ENCODE measurements at regions not wholly inside any gene's neighbourhood (a gene's known extent, or its start where the extent isn't known, plus 50 kb on each side); places are given as distances from the start of the nearest gene placed in this dataset.
"Not testable (repeated sequence)": the region's sequence is repeated elsewhere in the genome, so short reads cannot be mapped to it uniquely, and the experiment has no call there.

DNA sequence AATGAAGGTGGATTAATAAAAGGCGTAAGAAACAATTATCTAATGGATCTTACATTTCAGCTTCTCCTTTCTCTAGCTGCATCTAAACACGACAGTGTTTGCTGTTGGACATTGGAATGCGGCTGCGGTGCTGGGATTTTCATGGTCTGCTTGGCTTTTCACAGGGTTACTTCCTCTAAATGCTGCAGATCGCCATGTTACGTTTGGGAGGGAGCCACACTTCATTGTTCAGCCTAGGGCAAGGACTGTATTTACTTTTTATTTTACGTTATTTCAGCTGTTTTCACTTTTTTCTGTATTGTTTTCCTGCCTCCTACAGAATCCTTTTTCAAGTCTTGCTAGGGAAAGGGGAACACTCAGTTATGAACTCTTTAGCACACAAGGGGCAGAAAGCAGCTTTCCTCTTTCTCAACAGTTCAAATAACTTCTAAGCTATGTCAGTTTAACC is 97.9 kb upstream of the MTHFD1L start:
- H3K27ac ChIP-seq (ENCODE audit: low read length), result no peak overlapping the region
- H3K9ac ChIP-seq (ENCODE audit: low read length in 2 of 2), result no peak overlapping the region
- no peaks in the 10 kb centered on the region for H3K9me3 ChIP-seq (ENCODE audit: control insufficient read depth in 2 of 2, low read length in 2 of 2)
- no peaks in the 10 kb centered on the region for H3K27me3 ChIP-seq (ENCODE audit: control insufficient read depth in 1 of 2, insufficient read depth in 2 of 2, low read length in 2 of 2)
- no peaks in the 10 kb centered on the region for H3K4me1 ChIP-seq (ENCODE audit: control insufficient read depth, insufficient read depth, low read length)
- no peak overlapping the region for H3K4me3 ChIP-seq (ENCODE audit: low read length in 2 of 2)
- no peaks in the 10 kb centered on the region for H3K36me3 ChIP-seq (ENCODE audit: control insufficient read depth in 2 of 2, insufficient read depth in 2 of 2, low read length in 2 of 2)

DNA sequence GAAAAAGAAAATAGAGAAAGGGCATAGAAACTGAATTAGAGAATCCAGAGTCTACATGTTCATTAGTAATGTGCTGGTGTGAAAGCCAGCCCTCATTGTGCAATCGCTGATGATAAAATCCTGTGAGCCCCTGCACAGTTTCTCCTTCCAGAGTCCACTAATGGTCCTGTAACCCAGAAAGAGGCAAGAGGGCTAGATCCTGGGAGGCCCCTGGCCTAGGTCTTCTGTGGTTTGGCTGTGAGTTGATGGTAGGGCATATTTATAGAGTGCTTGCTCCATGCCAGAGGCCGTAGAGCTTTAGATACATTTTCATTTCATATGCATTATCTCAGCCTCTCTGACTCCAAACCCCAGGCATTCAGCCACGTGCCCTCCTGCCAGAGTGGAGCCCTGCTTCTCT is 94.9 kb upstream of the MTHFD1L start:
- Histone ChIP-seq H3K4me1 (ENCODE audit: control insufficient read depth, insufficient read depth, low read length) (no peaks in the 10 kb centered on the region), H3K36me3 (ENCODE audit: control insufficient read depth in 2 of 2, insufficient read depth in 2 of 2, low read length in 2 of 2) (no peaks in the 10 kb centered on the region), H3K9ac (ENCODE audit: low read length in 2 of 2) (no peak overlapping the region), H3K27me3 (ENCODE audit: control insufficient read depth in 1 of 2, insufficient read depth in 2 of 2, low read length in 2 of 2) (no peaks in the 10 kb centered on the region), H3K27ac (ENCODE audit: low read length) (no peak overlapping the region), H3K9me3 (ENCODE audit: control insufficient read depth in 2 of 2, low read length in 2 of 2) (peaks cover 0 to 8% of the 10 kb centered on the region in 2 donors), H3K4me3 (ENCODE audit: low read length in 2 of 2) (no peak overlapping the region)

DNA sequence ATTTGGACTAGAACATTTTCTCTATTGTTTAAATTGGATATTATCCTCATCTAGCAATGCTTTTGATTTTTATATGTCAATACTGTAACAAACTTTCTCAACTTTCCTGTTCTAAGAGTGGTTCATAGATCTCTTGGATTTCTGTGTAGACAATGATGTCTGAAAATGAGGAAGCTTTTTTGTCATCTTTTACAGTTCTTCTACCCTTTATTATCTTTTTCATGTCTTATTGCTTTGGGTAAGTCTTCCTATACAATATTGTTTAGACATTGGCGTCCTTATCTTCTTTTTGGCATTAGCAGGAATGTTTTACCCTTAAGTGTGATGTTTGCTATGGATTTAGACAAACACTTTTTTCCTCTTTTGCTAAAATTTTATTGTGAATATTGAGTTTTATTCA is 91.5 kb upstream of the MTHFD1L start:
- Histone ChIP-seq H3K4me3 (ENCODE audit: low read length in 2 of 2) (no peak overlapping the region), H3K36me3 (ENCODE audit: control insufficient read depth in 2 of 2, insufficient read depth in 2 of 2, low read length in 2 of 2) (no peaks in the 10 kb centered on the region), H3K9ac (ENCODE audit: low read length in 2 of 2) (no peak overlapping the region), H3K4me1 (ENCODE audit: control insufficient read depth, insufficient read depth, low read length) (no peaks in the 10 kb centered on the region), H3K9me3 (ENCODE audit: control insufficient read depth in 2 of 2, low read length in 2 of 2) (peaks cover 0 to 8% of the 10 kb centered on the region in 2 donors), H3K27me3 (ENCODE audit: control insufficient read depth in 1 of 2, insufficient read depth in 2 of 2, low read length in 2 of 2) (no peaks in the 10 kb centered on the region), H3K27ac (ENCODE audit: low read length) (no peak overlapping the region)

DNA sequence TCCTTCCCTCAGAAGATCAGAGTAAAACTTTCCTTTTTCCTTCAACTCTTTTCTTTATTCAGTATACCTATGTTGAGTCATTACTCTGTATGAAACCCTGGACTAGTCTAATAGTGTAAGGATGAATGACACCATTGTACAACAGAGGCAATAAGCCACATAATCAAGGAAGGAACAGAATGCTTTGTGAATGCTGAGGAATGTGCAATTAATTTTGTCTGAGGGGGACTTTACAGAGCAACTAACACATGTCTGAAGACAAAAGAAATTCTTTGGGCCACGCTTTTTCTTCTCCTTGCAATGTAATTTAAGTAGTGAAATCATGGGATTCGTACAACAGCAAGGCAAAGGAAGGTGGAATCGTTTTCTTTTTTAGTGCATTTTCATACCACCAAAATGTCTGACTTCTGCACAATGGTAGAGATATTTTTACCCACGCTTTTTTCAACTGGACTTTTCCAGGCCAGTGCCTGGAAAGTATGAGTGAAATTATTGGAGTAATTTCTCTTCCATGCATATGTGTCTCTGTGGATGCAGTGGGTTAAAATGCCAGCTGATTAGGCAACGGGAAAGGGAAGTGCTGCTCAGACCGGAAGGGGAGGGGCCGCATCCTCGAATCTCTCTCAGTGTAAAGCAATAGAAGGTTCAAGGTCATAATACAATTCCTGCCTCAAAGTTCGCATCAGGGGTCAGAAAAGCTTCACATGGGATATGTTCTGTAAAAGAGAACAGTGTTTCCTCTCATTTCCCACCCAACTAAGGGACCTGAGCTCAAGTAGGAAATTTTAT is 89.9 kb upstream of the MTHFD1L start:
- no peak overlapping the region for H3K27ac ChIP-seq (ENCODE audit: low read length)
- H3K9me3 ChIP-seq (ENCODE audit: control insufficient read depth in 2 of 2, low read length in 2 of 2), result peaks cover 0 to 8% of the 10 kb centered on the region in 2 donors
- no peak overlapping the region for H3K4me3 ChIP-seq (ENCODE audit: low read length in 2 of 2)
- H3K27me3 ChIP-seq (ENCODE audit: control insufficient read depth in 1 of 2, insufficient read depth in 2 of 2, low read length in 2 of 2), result no peaks in the 10 kb centered on the region
- H3K4me1 ChIP-seq (ENCODE audit: control insufficient read depth, insufficient read depth, low read length), result no peaks in the 10 kb centered on the region
- no peaks in the 10 kb centered on the region for H3K36me3 ChIP-seq (ENCODE audit: control insufficient read depth in 2 of 2, insufficient read depth in 2 of 2, low read length in 2 of 2)
- H3K9ac ChIP-seq (ENCODE audit: low read length in 2 of 2), result no peak overlapping the region

DNA sequence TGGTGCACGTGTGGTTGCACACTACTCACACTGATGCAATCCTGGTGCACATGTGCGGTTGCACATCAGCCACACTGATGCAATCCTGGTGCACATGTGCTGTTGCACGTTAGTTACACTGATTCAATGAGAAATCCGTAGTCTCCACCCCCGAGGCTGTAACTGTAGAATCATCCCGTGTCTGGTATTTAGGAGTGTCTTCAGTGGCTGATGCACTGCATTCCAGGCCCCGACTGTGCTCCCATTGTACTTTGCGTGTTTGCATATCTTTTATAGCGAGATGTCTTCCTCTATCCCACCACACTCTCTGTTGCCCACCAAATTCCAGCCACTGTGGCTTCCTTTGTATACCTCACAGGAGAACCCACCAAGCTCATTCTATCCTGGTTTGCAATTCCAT is 87.8 kb upstream of the MTHFD1L start:
- H3K27ac ChIP-seq (ENCODE audit: low read length), result no peak overlapping the region

DNA sequence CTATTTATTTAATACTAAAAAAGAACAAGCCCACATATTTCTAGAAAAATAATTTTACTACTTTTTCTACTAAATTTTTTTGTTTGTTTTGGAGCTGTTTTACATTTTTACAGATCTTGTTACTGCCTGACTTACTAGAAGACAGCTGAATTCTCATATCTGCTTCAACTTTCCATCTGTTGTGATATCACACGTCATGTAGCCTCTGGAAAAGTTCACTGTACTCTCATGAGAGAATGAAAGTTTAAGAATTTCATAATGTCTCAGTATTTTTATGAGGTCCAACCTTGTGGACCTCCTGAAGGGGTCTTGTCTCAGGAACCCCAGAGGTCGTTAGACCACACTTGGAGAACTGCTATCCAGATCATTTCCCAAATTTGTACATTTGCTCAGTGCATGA is 81.7 kb upstream of the MTHFD1L start:
- H3K4me1 ChIP-seq (ENCODE audit: control insufficient read depth, insufficient read depth, low read length), result no peaks in the 10 kb centered on the region
- H3K27me3 ChIP-seq (ENCODE audit: control insufficient read depth in 1 of 2, insufficient read depth in 2 of 2, low read length in 2 of 2), result no peaks in the 10 kb centered on the region
- no peak overlapping the region for H3K27ac ChIP-seq (ENCODE audit: low read length)
- no peak overlapping the region for H3K4me3 ChIP-seq (ENCODE audit: low read length in 2 of 2)
- H3K9ac ChIP-seq (ENCODE audit: low read length in 2 of 2), result no peak overlapping the region
- H3K9me3 ChIP-seq (ENCODE audit: control insufficient read depth in 2 of 2, low read length in 2 of 2), result peaks cover 0 to 2% of the 10 kb centered on the region in 2 donors
- H3K36me3 ChIP-seq (ENCODE audit: control insufficient read depth in 2 of 2, insufficient read depth in 2 of 2, low read length in 2 of 2), result peaks cover 0 to 2% of the 10 kb centered on the region in 2 donors

More for the DNA sequence above, 87.8 kb upstream of the MTHFD1L start:
- Histone ChIP-seq H3K4me1 (ENCODE audit: control insufficient read depth, insufficient read depth, low read length) (no peaks in the 10 kb centered on the region), H3K36me3 (ENCODE audit: control insufficient read depth in 2 of 2, insufficient read depth in 2 of 2, low read length in 2 of 2) (no peaks in the 10 kb centered on the region), H3K9me3 (ENCODE audit: control insufficient read depth in 2 of 2, low read length in 2 of 2) (peaks cover 0 to 8% of the 10 kb centered on the region in 2 donors), H3K4me3 (ENCODE audit: low read length in 2 of 2) (no peak overlapping the region), H3K9ac (ENCODE audit: low read length in 2 of 2) (no peak overlapping the region), H3K27me3 (ENCODE audit: control insufficient read depth in 1 of 2, insufficient read depth in 2 of 2, low read length in 2 of 2) (no peaks in the 10 kb centered on the region)

DNA sequence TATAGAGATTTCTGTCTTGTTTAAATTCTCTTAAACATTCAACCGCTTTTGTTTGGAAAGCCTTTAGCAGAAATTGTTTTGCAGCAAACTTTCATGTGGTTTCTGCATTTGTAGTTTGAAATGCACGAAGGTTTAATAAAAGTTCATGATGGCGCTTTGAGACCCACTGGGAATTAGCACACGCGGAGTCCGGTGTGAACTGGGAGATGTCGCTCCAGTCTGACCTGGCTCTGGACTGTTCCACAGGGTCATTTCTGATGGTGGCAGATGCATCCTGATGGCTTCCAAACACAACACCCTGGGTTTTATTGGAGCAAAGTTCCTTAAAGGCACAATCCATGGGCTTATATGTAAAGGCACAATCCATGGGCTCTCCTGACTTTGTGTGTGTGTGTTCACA is 78.1 kb upstream of the MTHFD1L start:
- Histone ChIP-seq H3K4me1 (ENCODE audit: control insufficient read depth, insufficient read depth, low read length) (no peaks in the 10 kb centered on the region), H3K9ac (ENCODE audit: low read length in 2 of 2) (no peak overlapping the region), H3K27ac (ENCODE audit: low read length) (no peak overlapping the region), H3K4me3 (ENCODE audit: low read length in 2 of 2) (no peak overlapping the region), H3K9me3 (ENCODE audit: control insufficient read depth in 2 of 2, low read length in 2 of 2) (peaks cover 0 to 2% of the 10 kb centered on the region in 2 donors), H3K27me3 (ENCODE audit: control insufficient read depth in 1 of 2, insufficient read depth in 2 of 2, low read length in 2 of 2) (no peaks in the 10 kb centered on the region), H3K36me3 (ENCODE audit: control insufficient read depth in 2 of 2, insufficient read depth in 2 of 2, low read length in 2 of 2) (peaks cover 0 to 2% of the 10 kb centered on the region in 2 donors)

DNA sequence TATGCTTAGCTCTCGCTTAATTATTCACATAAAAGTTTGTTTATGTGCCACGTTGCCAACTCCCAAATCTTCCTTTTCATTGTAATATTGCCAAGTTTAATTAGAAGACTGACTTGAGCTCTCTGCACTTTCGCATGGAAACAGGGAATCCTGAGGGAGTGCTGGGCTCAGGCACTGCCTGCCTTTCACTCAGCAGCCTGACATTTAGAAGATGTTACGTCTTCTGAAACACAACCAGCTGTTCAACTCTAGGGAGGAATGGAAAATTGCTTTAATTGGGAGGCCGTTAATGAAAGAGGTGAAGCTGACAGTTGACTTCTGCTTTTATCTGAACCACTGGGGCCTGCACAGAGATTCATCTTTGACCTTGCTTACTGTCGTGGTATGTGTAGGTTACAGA is 77.4 kb upstream of the MTHFD1L start:
- Histone ChIP-seq H3K4me1 (ENCODE audit: control insufficient read depth, insufficient read depth, low read length) (no peaks in the 10 kb centered on the region), H3K4me3 (ENCODE audit: low read length in 2 of 2) (no peak overlapping the region), H3K9me3 (ENCODE audit: control insufficient read depth in 2 of 2, low read length in 2 of 2) (peaks cover 0 to 2% of the 10 kb centered on the region in 2 donors), H3K36me3 (ENCODE audit: control insufficient read depth in 2 of 2, insufficient read depth in 2 of 2, low read length in 2 of 2) (peaks cover 0 to 2% of the 10 kb centered on the region in 2 donors), H3K27ac (ENCODE audit: low read length) (no peak overlapping the region), H3K9ac (ENCODE audit: low read length in 2 of 2) (no peak overlapping the region), H3K27me3 (ENCODE audit: control insufficient read depth in 1 of 2, insufficient read depth in 2 of 2, low read length in 2 of 2) (no peaks in the 10 kb centered on the region)

DNA sequence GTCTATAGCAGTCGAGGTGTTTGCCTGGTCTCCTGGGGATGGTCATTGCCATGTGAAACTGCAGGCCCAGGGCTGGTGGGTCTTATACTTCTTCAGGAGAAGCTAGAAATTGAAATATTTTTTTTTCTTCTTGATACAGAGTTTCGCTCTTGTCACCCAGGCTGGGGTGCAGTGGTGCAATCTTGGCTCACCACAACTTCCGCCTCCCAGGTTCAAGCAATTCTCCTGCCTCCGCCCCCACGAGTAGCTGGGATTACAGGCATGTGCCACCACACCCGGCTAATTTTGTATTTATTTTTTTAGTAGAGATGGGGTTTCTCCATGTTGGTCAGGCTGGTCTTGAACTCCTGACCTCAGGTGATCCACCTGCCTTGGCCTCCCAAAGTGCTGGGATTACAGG is 75.6 kb upstream of the MTHFD1L start:
- H3K4me3 ChIP-seq (ENCODE audit: low read length in 2 of 2); H3K36me3 ChIP-seq (ENCODE audit: control insufficient read depth in 2 of 2, insufficient read depth in 2 of 2, low read length in 2 of 2); H3K27me3 ChIP-seq (ENCODE audit: control insufficient read depth in 1 of 2, insufficient read depth in 2 of 2, low read length in 2 of 2); H3K9ac ChIP-seq (ENCODE audit: low read length in 2 of 2); H3K4me1 ChIP-seq (ENCODE audit: control insufficient read depth, insufficient read depth, low read length); H3K9me3 ChIP-seq (ENCODE audit: control insufficient read depth in 2 of 2, low read length in 2 of 2); H3K27ac ChIP-seq (ENCODE audit: low read length): not testable (repeated sequence)

DNA sequence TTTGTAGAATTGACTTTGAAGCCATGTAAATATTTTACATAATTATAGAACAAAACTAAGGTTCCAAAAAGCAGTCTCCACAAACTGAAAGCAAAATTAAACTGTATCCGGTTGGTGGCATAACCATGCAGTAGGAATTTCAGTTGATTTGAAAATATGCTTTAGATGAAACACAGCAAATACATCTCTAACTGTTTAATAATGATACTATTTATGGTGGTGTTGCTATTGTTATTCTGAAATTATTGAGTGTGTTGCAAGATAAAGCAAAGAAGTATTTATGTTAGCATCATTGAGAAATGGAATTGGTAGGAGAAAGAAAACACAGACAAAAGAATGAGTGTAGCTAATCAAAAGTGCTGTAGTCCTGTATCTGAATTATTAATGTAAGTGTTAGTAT is 73.8 kb upstream of the MTHFD1L start:
- Histone ChIP-seq H3K4me3 (ENCODE audit: low read length in 2 of 2) (no peak overlapping the region), H3K9ac (ENCODE audit: low read length in 2 of 2) (no peak overlapping the region), H3K4me1 (ENCODE audit: control insufficient read depth, insufficient read depth, low read length) (no peaks in the 10 kb centered on the region), H3K27me3 (ENCODE audit: control insufficient read depth in 1 of 2, insufficient read depth in 2 of 2, low read length in 2 of 2) (no peaks in the 10 kb centered on the region), H3K27ac (ENCODE audit: low read length) (no peak overlapping the region), H3K36me3 (ENCODE audit: control insufficient read depth in 2 of 2, insufficient read depth in 2 of 2, low read length in 2 of 2) (peaks cover 0 to 2% of the 10 kb centered on the region in 2 donors), H3K9me3 (ENCODE audit: control insufficient read depth in 2 of 2, low read length in 2 of 2) (no peaks in the 10 kb centered on the region)

DNA sequence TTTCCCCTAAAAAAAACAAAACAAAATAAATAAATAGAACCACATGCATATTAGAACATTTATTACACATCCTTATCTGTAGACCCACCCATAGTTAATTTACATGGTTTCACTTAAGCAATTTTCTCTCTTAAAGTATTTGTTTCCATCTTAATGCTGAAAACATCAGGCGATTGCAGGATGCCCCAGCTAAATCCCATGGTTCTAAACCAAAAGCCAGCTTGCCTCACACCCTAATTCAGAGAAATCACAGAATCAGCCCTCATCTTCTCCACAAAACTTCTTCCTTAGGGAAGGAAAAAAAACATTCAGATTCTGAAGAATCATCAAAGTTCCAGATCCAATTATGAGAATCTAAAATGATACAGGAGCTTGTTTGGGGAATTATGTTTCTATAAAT is 67.6 kb upstream of the MTHFD1L start:
- Histone ChIP-seq H3K4me3 (ENCODE audit: low read length in 2 of 2) (no peak overlapping the region), H3K36me3 (ENCODE audit: control insufficient read depth in 2 of 2, insufficient read depth in 2 of 2, low read length in 2 of 2) (no peaks in the 10 kb centered on the region), H3K9ac (ENCODE audit: low read length in 2 of 2) (no peak overlapping the region), H3K27ac (ENCODE audit: low read length) (no peak overlapping the region), H3K9me3 (ENCODE audit: control insufficient read depth in 2 of 2, low read length in 2 of 2) (no peaks in the 10 kb centered on the region), H3K27me3 (ENCODE audit: control insufficient read depth in 1 of 2, insufficient read depth in 2 of 2, low read length in 2 of 2) (no peaks in the 10 kb centered on the region), H3K4me1 (ENCODE audit: control insufficient read depth, insufficient read depth, low read length) (no peaks in the 10 kb centered on the region)
